ENCODE measurements at regions not wholly inside any gene's neighbourhood (a gene's known extent, or its start where the extent isn't known, plus 50 kb on each side); places are given as distances from the start of the nearest gene placed in this dataset.

- Histone ChIP-seq H3K27me3 (replicated peaks; ENCODE audit: insufficient read depth) (no peaks in the 10 kb centered on the region), H3K36me3 (no peaks in the 10 kb centered on the region), H3K4me1 (ENCODE audit: control insufficient read depth in 1 of 2, low read depth in 2 of 2) (no peaks in the 10 kb centered on the region), H3K4me3 (no peak overlapping the region), H3K27ac (no peak overlapping the region), H3K9me3 (no peaks in the 10 kb centered on the region)
- no peak for TF ChIP-seq CTCF (IDR thresholded peaks at IDR 0.05)
- no peak for ATAC-seq (ENCODE audit: insufficient number of reproducible peaks, low FRiP score, low read depth)
- DNase-seq (ENCODE audit: low spot score): no peak
Measured at GRCh38 chr10:109259293-109259692, 664.0 kb downstream of the XPNPEP1 start.

- ATAC-seq (ENCODE audit: insufficient number of reproducible peaks, low FRiP score, low read depth) (no peak), DNase-seq (ENCODE audit: low spot score) (no peak)
- no peak for TF ChIP-seq CTCF (IDR thresholded peaks at IDR 0.05)
- Histone ChIP-seq H3K4me3 (no peak overlapping the region), H3K36me3 (no peaks in the 10 kb centered on the region), H3K4me1 (ENCODE audit: control insufficient read depth in 1 of 2, low read depth in 2 of 2) (no peaks in the 10 kb centered on the region), H3K27me3 (replicated peaks; ENCODE audit: insufficient read depth) (no peaks in the 10 kb centered on the region), H3K27ac (no peak overlapping the region), H3K9me3 (no peaks in the 10 kb centered on the region)
Measured at GRCh38 chr10:109253306-109253705, 670.0 kb downstream of the XPNPEP1 start.

GRCh38 chr10:109250152-109250551, 673.2 kb downstream of the XPNPEP1 start:
- Histone ChIP-seq H3K4me1 (ENCODE audit: control insufficient read depth in 1 of 2, low read depth in 2 of 2) (no peaks in the 10 kb centered on the region), H3K27me3 (replicated peaks; ENCODE audit: insufficient read depth) (no peaks in the 10 kb centered on the region), H3K9me3 (no peaks in the 10 kb centered on the region), H3K27ac (no peak overlapping the region), H3K36me3 (no peaks in the 10 kb centered on the region), H3K4me3 (no peak overlapping the region)
- TF ChIP-seq CTCF (IDR thresholded peaks at IDR 0.05): no peak
- DNase-seq (ENCODE audit: low spot score) (no peak), ATAC-seq (ENCODE audit: insufficient number of reproducible peaks, low FRiP score, low read depth) (no peak)

GRCh38 chr10:109247814-109248213, 675.5 kb downstream of the XPNPEP1 start:
- Histone ChIP-seq H3K27ac (no peak overlapping the region), H3K4me1 (ENCODE audit: control insufficient read depth in 1 of 2, low read depth in 2 of 2) (no peaks in the 10 kb centered on the region), H3K9me3 (no peaks in the 10 kb centered on the region), H3K27me3 (replicated peaks; ENCODE audit: insufficient read depth) (no peaks in the 10 kb centered on the region), H3K36me3 (no peaks in the 10 kb centered on the region), H3K4me3 (no peak overlapping the region)
- DNase-seq (ENCODE audit: low spot score) (no peak), ATAC-seq (ENCODE audit: insufficient number of reproducible peaks, low FRiP score, low read depth) (no peak)
- no peak for TF ChIP-seq CTCF (IDR thresholded peaks at IDR 0.05)

GRCh38 chr10:109245821-109246220, 677.5 kb downstream of the XPNPEP1 start:
- no peaks in the 10 kb centered on the region for H3K4me1 ChIP-seq (ENCODE audit: control insufficient read depth in 1 of 2, low read depth in 2 of 2)
- H3K4me3 ChIP-seq: no peak overlapping the region
- no peak for TF ChIP-seq CTCF (IDR thresholded peaks at IDR 0.05)
- DNase-seq (ENCODE audit: low spot score) (no peak), ATAC-seq (ENCODE audit: insufficient number of reproducible peaks, low FRiP score, low read depth) (no peak)
- no peaks in the 10 kb centered on the region for H3K27me3 ChIP-seq (replicated peaks; ENCODE audit: insufficient read depth)
- no peaks in the 10 kb centered on the region for H3K9me3 ChIP-seq
- H3K36me3 ChIP-seq: no peaks in the 10 kb centered on the region
- H3K27ac ChIP-seq: no peak overlapping the region
